Ishikawa (cell line): ENCODE measurements at regions not wholly inside any gene's neighbourhood (a gene's known extent, or its start where the extent isn't known, plus 50 kb on each side); places are given as distances from the start of the nearest gene placed in this dataset.

Experiments
- CEBPB ChIP-seq: IDR thresholded peaks from 2 replicates; pipeline ENCODE4 v1.6.1; 2012
- CREB1 ChIP-seq: IDR thresholded peaks from 2 replicates; pipeline ENCODE4 v1.6.1; 2012; ENCODE audit warnings: low read depth
- EGR1 ChIP-seq: IDR thresholded peaks from 2 replicates; pipeline ENCODE4 v1.6.1; 2012
- EP300 ChIP-seq: IDR thresholded peaks from 2 replicates; pipeline ENCODE4 v1.6.1; 2012; ENCODE audit warnings: borderline replicate concordance
- FOXM1 ChIP-seq: IDR thresholded peaks from 2 replicates; pipeline ENCODE4 v1.6.1; 2012; ENCODE audit warnings: low read depth, borderline replicate concordance
- MAX ChIP-seq: IDR thresholded peaks from 2 replicates; pipeline ENCODE4 v1.6.1; 2012
- NFIC ChIP-seq: IDR thresholded peaks from 2 replicates; pipeline ENCODE4 v1.6.1; 2012
- RAD21 ChIP-seq: IDR thresholded peaks from 2 replicates; pipeline ENCODE4 v1.6.1; 2012; ENCODE audit warnings: low read depth
- REST ChIP-seq: IDR thresholded peaks from 2 replicates; pipeline ENCODE4 v1.6.1; 2012; ENCODE audit warnings: low read depth, mild to moderate bottlenecking
- TAF1 ChIP-seq: IDR thresholded peaks from 2 replicates; pipeline ENCODE4 v1.6.1; 2012; ENCODE audit warnings: low read depth, mild to moderate bottlenecking
- TCF12 ChIP-seq: IDR thresholded peaks from 2 replicates; pipeline ENCODE4 v1.6.1; 2012; ENCODE audit warnings: low read depth
- TEAD4 ChIP-seq: IDR thresholded peaks from 2 replicates; pipeline ENCODE4 v1.6.1; 2012
- USF1 ChIP-seq: IDR thresholded peaks from 2 replicates; pipeline ENCODE4 v1.6.1; 2012
- YY1 ChIP-seq: IDR thresholded peaks from 2 replicates; pipeline ENCODE4 v1.6.1; 2012; ENCODE audit warnings: low read depth
- ZBTB7A ChIP-seq: IDR thresholded peaks from 2 replicates; pipeline ENCODE4 v1.6.1; 2012; ENCODE audit warnings: low read depth

DNA sequence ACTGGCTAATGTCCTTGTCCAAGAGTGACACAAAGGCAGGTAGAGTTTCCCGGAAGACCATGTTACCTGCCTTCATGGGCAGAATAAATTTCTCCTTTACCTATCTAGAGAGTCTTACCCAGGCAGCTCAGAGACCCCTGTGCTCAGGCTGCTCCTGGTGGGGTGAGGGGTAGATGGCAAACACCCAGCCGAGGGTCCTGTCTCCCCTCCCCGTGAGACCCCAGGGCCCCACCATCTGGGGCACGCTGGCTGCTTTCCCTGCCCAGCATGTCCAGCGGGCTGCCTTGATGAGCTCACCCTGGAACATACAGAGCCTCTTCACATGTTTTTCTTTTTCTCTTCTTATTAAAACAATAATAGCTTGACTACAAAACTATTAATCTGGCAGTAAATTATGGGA lies 116.5 kb downstream of the EDN3 start:
- TF ChIP-seq YY1 (no peak), EP300 (no peak), NFIC (no peak), REST (no peak), MAX (no peak)

GRCh38 chr20:59421089-59421488 lies 120.7 kb downstream of the EDN3 start:
- TF ChIP-seq TAF1, result no peak
- no peak for TF ChIP-seq FOXM1
- TF ChIP-seq EGR1, result no peak

- TF ChIP-seq EGR1 (no peak), ZBTB7A (no peak), TCF12 (no peak), EP300 (no peak), MAX (no peak)
Measured at GRCh38 chr20:59421920-59422637, 121.7 kb downstream of the EDN3 start.

DNA sequence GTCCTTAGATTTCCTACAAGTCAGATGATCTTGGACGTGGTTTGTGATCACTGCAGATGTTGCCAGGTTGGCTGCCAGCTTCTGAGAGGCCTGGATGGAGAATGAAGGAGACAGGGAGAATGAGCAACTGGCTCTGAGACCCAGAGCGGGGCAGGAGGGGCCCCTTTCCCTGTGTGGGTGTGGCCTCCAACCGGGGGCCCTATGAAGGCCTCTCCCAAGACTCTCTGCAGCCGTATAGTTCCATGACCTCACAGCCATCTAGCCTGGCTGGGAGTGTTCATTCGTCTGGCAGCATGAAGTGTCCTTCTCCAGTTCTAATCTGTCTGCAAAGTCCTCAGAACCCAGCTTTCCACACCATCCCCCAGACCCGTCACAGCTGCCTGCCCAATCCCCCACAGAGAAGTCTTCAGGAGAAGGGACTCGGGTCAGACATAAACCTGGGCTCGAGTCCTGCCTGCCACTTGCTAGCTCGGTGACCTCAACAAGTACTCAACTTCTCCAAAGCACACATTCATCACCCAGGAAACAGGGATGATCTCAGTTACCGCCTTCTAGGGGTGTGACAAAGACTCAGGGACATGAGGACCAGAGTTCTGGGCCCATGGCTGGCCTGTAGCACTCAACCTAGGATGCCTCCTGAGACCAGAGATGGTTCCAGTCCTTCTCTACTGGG lies 122.6 kb downstream of the EDN3 start:
- TF ChIP-seq CEBPB, result no peak
- TF ChIP-seq RAD21, result no peak
- no peak for TF ChIP-seq TCF12
- TF ChIP-seq CREB1, result no peak
- TF ChIP-seq REST, result no peak
- no peak for TF ChIP-seq NFIC
- TF ChIP-seq TAF1, result no peak
- TF ChIP-seq YY1, result no peak
- no peak for TF ChIP-seq ZBTB7A
- TF ChIP-seq MAX, result no peak
- no peak for TF ChIP-seq FOXM1
- no peak for TF ChIP-seq EGR1

DNA sequence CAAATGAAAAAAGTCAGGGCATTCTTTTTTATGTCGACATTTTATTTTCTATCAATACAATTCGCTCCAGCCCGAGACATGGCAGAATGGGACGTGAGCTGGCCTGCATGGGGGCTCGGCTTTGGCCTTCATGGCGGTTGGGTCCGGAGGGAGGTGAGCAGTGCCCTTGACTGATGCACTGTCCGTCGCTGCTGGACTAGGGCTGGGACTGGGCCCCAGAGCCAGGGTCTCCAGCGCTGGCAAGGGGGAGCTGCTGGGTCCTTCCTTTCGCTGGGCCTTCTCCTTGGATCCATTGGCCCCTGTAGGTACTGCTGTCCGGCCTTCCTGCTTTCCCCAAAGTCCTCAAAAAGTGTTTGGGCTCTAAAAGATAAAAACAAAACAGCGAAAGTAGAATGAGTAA lies 124.6 kb downstream of the EDN3 start:
- no peak for TF ChIP-seq YY1
- no peak for TF ChIP-seq NFIC
- TF ChIP-seq CREB1, result no peak
- TF ChIP-seq USF1, result no peak
- no peak for TF ChIP-seq EGR1
- no peak for TF ChIP-seq RAD21
- no peak for TF ChIP-seq TEAD4
- TF ChIP-seq ZBTB7A, result no peak
- TF ChIP-seq MAX, result no peak
- TF ChIP-seq CEBPB, result no peak

DNA sequence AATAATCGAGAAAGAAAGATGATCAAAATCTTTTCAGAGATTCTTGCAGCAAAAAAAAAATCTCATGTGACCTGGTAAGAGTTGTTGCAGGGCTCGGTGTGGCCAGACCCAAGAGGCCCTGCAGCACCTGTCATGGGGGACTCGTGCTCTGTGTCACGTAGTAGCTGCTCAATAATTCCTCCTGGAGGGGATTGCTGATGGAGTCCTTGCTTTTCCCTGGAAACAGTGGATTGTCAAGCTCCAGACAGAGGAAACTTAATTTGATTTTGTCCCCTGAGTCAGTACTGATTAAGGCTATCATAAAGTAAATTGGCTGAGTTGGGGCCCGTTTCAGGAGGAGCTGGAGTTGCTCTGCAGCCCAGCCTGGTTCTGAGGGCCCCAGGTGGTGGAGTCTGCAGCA lies 125.2 kb downstream of the EDN3 start:
- TF ChIP-seq RAD21, result no peak
- TF ChIP-seq FOXM1, result no peak
- no peak for TF ChIP-seq TAF1
- TF ChIP-seq TEAD4, result no peak
- no peak for TF ChIP-seq EGR1
- no peak for TF ChIP-seq CEBPB
- no peak for TF ChIP-seq TCF12
- TF ChIP-seq REST, result no peak
- no peak for TF ChIP-seq ZBTB7A
